Caco-2 (cell line): ENCODE measurements at regions not wholly inside any gene's neighbourhood (a gene's known extent, or its start where the extent isn't known, plus 50 kb on each side); places are given as distances from the start of the nearest gene placed in this dataset.
"Not testable (repeated sequence)": the region's sequence is repeated elsewhere in the genome, so short reads cannot be mapped to it uniquely, and the experiment has no call there.

Source experiments
- BruUV-seq: library from RNA; stranded (reverse); fragments of 400-500 nt; replicated peaks from 2 replicates; lab custom pipeline; 2021; lab: Mats Ljungman, UMichigan
- CTCF ChIA-PET: fragments of 300-600 bp; sonication (Branson Sonifier 250); formaldehyde crosslinking; loops from one replicate; lab custom pipeline; 2022; ENCODE audit warnings: antibody characterized with exemption; lab: Charles Lee
- POLR2A ChIA-PET: fragments of 300-600 bp; sonication (Branson Sonifier 250); formaldehyde crosslinking; loops from one replicate; lab custom pipeline; 2022; ENCODE audit warnings: antibody characterized with exemption; lab: Charles Lee
- DNase-seq, 2 experiments: peaks; one replicate each; pipeline versions ENCODE4 v3.0.0 to v3.0.0-alpha.2; 2020 to 2022
- H3K27me3 ChIP-seq: replicated peaks from 2 replicates; pipeline ENCODE4 v1.6.0; 2011; ENCODE audit warnings: low read length; ENCODE audit not compliant: control insufficient read depth, insufficient read depth
- H3K36me3 ChIP-seq: 2 replicates; pipeline ENCODE4 v1.5.1; 2011; ENCODE audit warnings: low read length; ENCODE audit not compliant: control insufficient read depth, insufficient read depth
- H3K4me1 ChIP-seq: fragments of 250-450 bp; sonication (Bioruptor Pico); 2 replicates; pipeline ENCODE4 v1.5.1; 2020; ENCODE audit warnings: mild to moderate bottlenecking
- H3K4me3 ChIP-seq: 2 replicates; pipeline ENCODE4 v1.5.1; 2011; ENCODE audit warnings: low read depth, mild to moderate bottlenecking, control low read depth, low read length
- H3K9me3 ChIP-seq: fragments of 250-450 bp; sonication (Bioruptor Pico); 2 replicates; pipeline ENCODE4 v1.5.1; 2020; ENCODE audit warnings: mild to moderate bottlenecking, moderate library complexity
- H3K27ac Mint-ChIP-seq: one replicate; pipeline ENCODE4 v1.8.0; 2022; ENCODE audit warnings: mixed read lengths; ENCODE audit not compliant: unreplicated experiment
- H3K27me3 Mint-ChIP-seq: one replicate; pipeline ENCODE4 v1.8.0; 2022; ENCODE audit warnings: mixed read lengths; ENCODE audit not compliant: insufficient read depth, unreplicated experiment
- H3K36me3 Mint-ChIP-seq: one replicate; pipeline ENCODE4 v1.8.0; 2022; ENCODE audit warnings: mild to moderate bottlenecking, mixed read lengths; ENCODE audit not compliant: insufficient read depth, unreplicated experiment
- H3K4me1 Mint-ChIP-seq: one replicate; pipeline ENCODE4 v1.8.0; 2022; ENCODE audit warnings: low read depth, mixed read lengths; ENCODE audit not compliant: unreplicated experiment
- H3K4me3 Mint-ChIP-seq: one replicate; pipeline ENCODE4 v1.8.0; 2022; ENCODE audit warnings: mild to moderate bottlenecking, moderate library complexity, mixed read lengths; ENCODE audit not compliant: unreplicated experiment
- H3K9me3 Mint-ChIP-seq: one replicate; pipeline ENCODE4 v1.8.0; 2022; ENCODE audit warnings: mixed read lengths; ENCODE audit not compliant: unreplicated experiment
- CTCF ChIP-seq, 2 experiments: fragments of 200-600 bp in 1 of 2; IDR thresholded peaks; 1 replicate in 1 of 2; 2 replicates in 1 of 2; pipeline versions ENCODE4 v1.5.1 to v1.8.0; 2011 to 2022; ENCODE audit warnings: antibody characterized with exemption in 1 of 2, control low read depth in 1 of 2, inconsistent platforms in 1 of 2, low read depth in 1 of 2, low read length in 1 of 2, mild to moderate bottlenecking in 1 of 2, moderate library complexity in 1 of 2; ENCODE audit not compliant: insufficient read depth in 1 of 2, severe bottlenecking in 1 of 2, unreplicated experiment in 1 of 2
- intact Hi-C: fragments of 100-400 bp; cut with micrococcal nuclease; formaldehyde crosslinking; loops from one replicate; pipeline ENCODE4 v1.10.0; 2022; ENCODE audit not compliant: unreplicated experiment

GRCh38 chr2:185014076-185014475 is 415.7 kb downstream of the ZNF804A start:
- H3K4me3 Mint-ChIP-seq, result no peak overlapping the region
- H3K27ac Mint-ChIP-seq, result no peak overlapping the region
- no peak for DNase-seq
- no peaks in the 10 kb centered on the region for H3K36me3 ChIP-seq
- H3K9me3 Mint-ChIP-seq, result peaks cover 38% of the 10 kb centered on the region
- ChIA-PET POLR2A (no interaction called here), CTCF (no interaction called here)
- no peak overlapping the region for H3K4me3 ChIP-seq
- H3K36me3 Mint-ChIP-seq, result no peaks in the 10 kb centered on the region
- no peaks in the 10 kb centered on the region for H3K4me1 ChIP-seq
- intact Hi-C loops, result no loop called here
- no peaks in the 10 kb centered on the region for H3K27me3 ChIP-seq
- no peaks in the 10 kb centered on the region for H3K27me3 Mint-ChIP-seq
- TF ChIP-seq CTCF (IDR thresholded peaks at IDR 0.05; ENCODE audit: insufficient read depth in 1 of 2, low read depth in 1 of 2, low read length in 1 of 2, severe bottlenecking in 1 of 2, unreplicated experiment in 1 of 2), result no peak
- peaks cover 6% of the 10 kb centered on the region for H3K9me3 ChIP-seq
- no TSS peak for BruUV-seq
- no peaks in the 10 kb centered on the region for H3K4me1 Mint-ChIP-seq

GRCh38 chr2:185025891-185026290 is 427.6 kb downstream of the ZNF804A start:
- H3K27ac Mint-ChIP-seq, H3K36me3 ChIP-seq, CTCF ChIA-PET, H3K36me3 Mint-ChIP-seq, intact Hi-C loops, BruUV-seq, H3K27me3 Mint-ChIP-seq, H3K27me3 ChIP-seq, H3K4me1 ChIP-seq, DNase-seq, H3K4me3 Mint-ChIP-seq, H3K4me1 Mint-ChIP-seq, POLR2A ChIA-PET, H3K9me3 ChIP-seq, H3K4me3 ChIP-seq: not testable (repeated sequence)
- H3K9me3 Mint-ChIP-seq, result peaks cover 12% of the 10 kb centered on the region

- intact Hi-C loops, result no loop called here
- ChIA-PET POLR2A (no interaction called here), CTCF (no interaction called here)
- Histone ChIP-seq H3K9me3 (peaks cover 4% of the 10 kb centered on the region; the same call in 1 of the 2 replicates), H3K27me3 (no peaks in the 10 kb centered on the region), H3K4me1 (no peaks in the 10 kb centered on the region), H3K36me3 (no peaks in the 10 kb centered on the region), H3K4me3 (no peak overlapping the region)
- no TSS peak for BruUV-seq
- no peaks in the 10 kb centered on the region for H3K36me3 Mint-ChIP-seq
- H3K4me1 Mint-ChIP-seq, result no peaks in the 10 kb centered on the region
- no peaks in the 10 kb centered on the region for H3K27me3 Mint-ChIP-seq
- no peak overlapping the region for H3K4me3 Mint-ChIP-seq
- no peak overlapping the region for H3K27ac Mint-ChIP-seq
- DNase-seq, result no peak
- H3K9me3 Mint-ChIP-seq, result peaks cover 18% of the 10 kb centered on the region
- no peak for TF ChIP-seq CTCF (IDR thresholded peaks at IDR 0.05; ENCODE audit: insufficient read depth in 1 of 2, low read depth in 1 of 2, low read length in 1 of 2, severe bottlenecking in 1 of 2, unreplicated experiment in 1 of 2)
Measured at GRCh38 chr2:185035906-185036305, 437.6 kb downstream of the ZNF804A start.
